HL-60 (cell line): ENCODE measurements at regions not wholly inside any gene's neighbourhood (a gene's known extent, or its start where the extent isn't known, plus 50 kb on each side); places are given as distances from the start of the nearest gene placed in this dataset.

Experiments used
- GABPA ChIP-seq: IDR thresholded peaks from 2 replicates; pipeline ENCODE4 v1.6.1; 2012; ENCODE audit warnings: low read depth
- POLR2AphosphoS5 ChIP-seq: IDR thresholded peaks from 2 replicates; pipeline ENCODE4 v1.6.1; 2012; ENCODE audit warnings: low read depth
- TF ChIP-seq, protein P1 (sequence below): IDR thresholded peaks from 2 replicates; pipeline ENCODE4 v1.6.1; 2012; ENCODE audit warnings: low read depth; ENCODE audit not compliant: insufficient replicate concordance
- TF ChIP-seq, protein P2 (sequence below): IDR thresholded peaks from one replicate; pipeline ENCODE4 v1.5.1; 2011; ENCODE audit warnings: low read length, control low read depth, inconsistent platforms; ENCODE audit not compliant: insufficient read depth

DNA sequence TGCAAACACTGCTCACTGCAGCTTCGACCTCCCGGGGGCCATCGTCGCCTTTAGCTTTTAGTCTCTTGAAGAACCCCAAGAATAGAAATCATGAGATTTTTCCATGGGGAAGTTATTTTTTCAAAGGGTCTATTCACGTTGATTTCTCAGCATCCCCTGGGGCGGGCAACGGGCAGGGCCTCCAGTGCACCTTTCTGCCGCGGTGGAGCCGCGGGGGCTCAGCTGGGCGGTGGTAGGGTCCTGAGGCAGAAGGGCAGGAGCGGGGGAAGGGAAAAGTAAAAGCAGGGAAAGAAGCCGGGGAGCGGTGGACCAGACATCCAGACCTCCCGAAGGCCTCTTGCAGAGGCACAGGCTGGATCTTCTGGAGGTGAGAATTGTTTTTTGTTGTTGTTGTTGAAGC, 253.8 kb downstream of the FAM72C start:
- TF ChIP-seq, protein P1, sequence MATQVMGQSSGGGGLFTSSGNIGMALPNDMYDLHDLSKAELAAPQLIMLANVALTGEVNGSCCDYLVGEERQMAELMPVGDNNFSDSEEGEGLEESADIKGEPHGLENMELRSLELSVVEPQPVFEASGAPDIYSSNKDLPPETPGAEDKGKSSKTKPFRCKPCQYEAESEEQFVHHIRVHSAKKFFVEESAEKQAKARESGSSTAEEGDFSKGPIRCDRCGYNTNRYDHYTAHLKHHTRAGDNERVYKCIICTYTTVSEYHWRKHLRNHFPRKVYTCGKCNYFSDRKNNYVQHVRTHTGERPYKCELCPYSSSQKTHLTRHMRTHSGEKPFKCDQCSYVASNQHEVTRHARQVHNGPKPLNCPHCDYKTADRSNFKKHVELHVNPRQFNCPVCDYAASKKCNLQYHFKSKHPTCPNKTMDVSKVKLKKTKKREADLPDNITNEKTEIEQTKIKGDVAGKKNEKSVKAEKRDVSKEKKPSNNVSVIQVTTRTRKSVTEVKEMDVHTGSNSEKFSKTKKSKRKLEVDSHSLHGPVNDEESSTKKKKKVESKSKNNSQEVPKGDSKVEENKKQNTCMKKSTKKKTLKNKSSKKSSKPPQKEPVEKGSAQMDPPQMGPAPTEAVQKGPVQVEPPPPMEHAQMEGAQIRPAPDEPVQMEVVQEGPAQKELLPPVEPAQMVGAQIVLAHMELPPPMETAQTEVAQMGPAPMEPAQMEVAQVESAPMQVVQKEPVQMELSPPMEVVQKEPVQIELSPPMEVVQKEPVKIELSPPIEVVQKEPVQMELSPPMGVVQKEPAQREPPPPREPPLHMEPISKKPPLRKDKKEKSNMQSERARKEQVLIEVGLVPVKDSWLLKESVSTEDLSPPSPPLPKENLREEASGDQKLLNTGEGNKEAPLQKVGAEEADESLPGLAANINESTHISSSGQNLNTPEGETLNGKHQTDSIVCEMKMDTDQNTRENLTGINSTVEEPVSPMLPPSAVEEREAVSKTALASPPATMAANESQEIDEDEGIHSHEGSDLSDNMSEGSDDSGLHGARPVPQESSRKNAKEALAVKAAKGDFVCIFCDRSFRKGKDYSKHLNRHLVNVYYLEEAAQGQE: no peak
- TF ChIP-seq POLR2AphosphoS5 (no peak), GABPA (no peak)
- TF ChIP-seq, protein P2, sequence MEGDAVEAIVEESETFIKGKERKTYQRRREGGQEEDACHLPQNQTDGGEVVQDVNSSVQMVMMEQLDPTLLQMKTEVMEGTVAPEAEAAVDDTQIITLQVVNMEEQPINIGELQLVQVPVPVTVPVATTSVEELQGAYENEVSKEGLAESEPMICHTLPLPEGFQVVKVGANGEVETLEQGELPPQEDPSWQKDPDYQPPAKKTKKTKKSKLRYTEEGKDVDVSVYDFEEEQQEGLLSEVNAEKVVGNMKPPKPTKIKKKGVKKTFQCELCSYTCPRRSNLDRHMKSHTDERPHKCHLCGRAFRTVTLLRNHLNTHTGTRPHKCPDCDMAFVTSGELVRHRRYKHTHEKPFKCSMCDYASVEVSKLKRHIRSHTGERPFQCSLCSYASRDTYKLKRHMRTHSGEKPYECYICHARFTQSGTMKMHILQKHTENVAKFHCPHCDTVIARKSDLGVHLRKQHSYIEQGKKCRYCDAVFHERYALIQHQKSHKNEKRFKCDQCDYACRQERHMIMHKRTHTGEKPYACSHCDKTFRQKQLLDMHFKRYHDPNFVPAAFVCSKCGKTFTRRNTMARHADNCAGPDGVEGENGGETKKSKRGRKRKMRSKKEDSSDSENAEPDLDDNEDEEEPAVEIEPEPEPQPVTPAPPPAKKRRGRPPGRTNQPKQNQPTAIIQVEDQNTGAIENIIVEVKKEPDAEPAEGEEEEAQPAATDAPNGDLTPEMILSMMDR: no peak
